Fibroblast of skin of scalp (primary cell): ENCODE measurements at regions not wholly inside any gene's neighbourhood (a gene's known extent, or its start where the extent isn't known, plus 50 kb on each side); places are given as distances from the start of the nearest gene placed in this dataset.

Source experiments
- DNase-seq: peaks from one replicate; pipeline ENCODE4 v3.0.0-alpha.2; 2013

- no peak for DNase-seq
Observed at GRCh38 chr13:82947683-82948082, 934.6 kb downstream of the SLITRK1 start.

GRCh38 chr13:82947191-82947621 is 935.1 kb downstream of the SLITRK1 start:
- peak; percentile 54 for DNase-seq

- DNase-seq = no peak
Observed at GRCh38 chr13:82938644-82939043, 943.6 kb downstream of the SLITRK1 start.

GRCh38 chr13:82934000-82934399 is 948.3 kb downstream of the SLITRK1 start:
- peak; percentile 14 for DNase-seq

- DNase-seq = no peak
Observed at GRCh38 chr13:82925114-82925513, 957.2 kb downstream of the SLITRK1 start.

- no peak for DNase-seq
Observed at GRCh38 chr13:82917984-82918383, 964.3 kb downstream of the SLITRK1 start.

- DNase-seq = no peak
Observed at GRCh38 chr13:82912564-82912963, 969.7 kb downstream of the SLITRK1 start.

- no peak for DNase-seq
Observed at GRCh38 chr13:82905071-82905470, 977.2 kb downstream of the SLITRK1 start.

GRCh38 chr13:82900453-82900852 is 981.8 kb downstream of the SLITRK1 start:
- no peak for DNase-seq

- DNase-seq = no peak
Observed at GRCh38 chr13:82898586-82898985, 983.7 kb downstream of the SLITRK1 start.

- no peak for DNase-seq
Observed at GRCh38 chr13:82879921-82880320, 1002.4 kb downstream of the SLITRK1 start.

- peak; percentile 3 for DNase-seq
Observed at GRCh38 chr13:82878536-82878935, 1003.7 kb downstream of the SLITRK1 start.

- no peak for DNase-seq
Observed at GRCh38 chr13:82867284-82867683, 1015.0 kb downstream of the SLITRK1 start.

- DNase-seq = no peak
Observed at GRCh38 chr13:82850644-82851043, 1031.6 kb downstream of the SLITRK1 start.

- no peak for DNase-seq
Observed at GRCh38 chr13:82848766-82849165, 1033.5 kb downstream of the SLITRK1 start.

GRCh38 chr13:82847595-82847994 is 1034.7 kb downstream of the SLITRK1 start:
- no peak for DNase-seq

- peak; percentile 25 for DNase-seq
Observed at GRCh38 chr13:82833923-82834322, 1048.4 kb downstream of the SLITRK1 start.

- DNase-seq = no peak
Observed at GRCh38 chr13:82829040-82829439, 1053.2 kb downstream of the SLITRK1 start.

GRCh38 chr13:82827724-82828123 is 1054.5 kb downstream of the SLITRK1 start:
- DNase-seq = no peak

- DNase-seq = no peak
Observed at GRCh38 chr13:82822935-82823334, 1059.3 kb downstream of the SLITRK1 start.

GRCh38 chr13:82817133-82817532 is 1065.1 kb downstream of the SLITRK1 start:
- no peak for DNase-seq

GRCh38 chr13:82815791-82816190 is 1066.5 kb downstream of the SLITRK1 start:
- no peak for DNase-seq

- DNase-seq = peak; percentile 6
Observed at GRCh38 chr13:82803341-82803740, 1078.9 kb downstream of the SLITRK1 start.

GRCh38 chr13:82802528-82802927 is 1079.7 kb downstream of the SLITRK1 start:
- DNase-seq = no peak

- DNase-seq = peak; percentile 30
Observed at GRCh38 chr13:82800391-82800790, 1081.9 kb downstream of the SLITRK1 start.

- DNase-seq = no peak
Observed at GRCh38 chr13:82797876-82798275, 1084.4 kb downstream of the SLITRK1 start.
